DMS114 treated with DMSO at 0.1 percent for 48 hours (cell line): ENCODE measurements at regions not wholly inside any gene's neighbourhood (a gene's known extent, or its start where the extent isn't known, plus 50 kb on each side); places are given as distances from the start of the nearest gene placed in this dataset.

Source experiments
- DNase-seq: peaks from one replicate; lab custom pipeline; 2025; ENCODE audit not compliant: unreplicated experiment; lab: John Stamatoyannopoulos, UW

DNA sequence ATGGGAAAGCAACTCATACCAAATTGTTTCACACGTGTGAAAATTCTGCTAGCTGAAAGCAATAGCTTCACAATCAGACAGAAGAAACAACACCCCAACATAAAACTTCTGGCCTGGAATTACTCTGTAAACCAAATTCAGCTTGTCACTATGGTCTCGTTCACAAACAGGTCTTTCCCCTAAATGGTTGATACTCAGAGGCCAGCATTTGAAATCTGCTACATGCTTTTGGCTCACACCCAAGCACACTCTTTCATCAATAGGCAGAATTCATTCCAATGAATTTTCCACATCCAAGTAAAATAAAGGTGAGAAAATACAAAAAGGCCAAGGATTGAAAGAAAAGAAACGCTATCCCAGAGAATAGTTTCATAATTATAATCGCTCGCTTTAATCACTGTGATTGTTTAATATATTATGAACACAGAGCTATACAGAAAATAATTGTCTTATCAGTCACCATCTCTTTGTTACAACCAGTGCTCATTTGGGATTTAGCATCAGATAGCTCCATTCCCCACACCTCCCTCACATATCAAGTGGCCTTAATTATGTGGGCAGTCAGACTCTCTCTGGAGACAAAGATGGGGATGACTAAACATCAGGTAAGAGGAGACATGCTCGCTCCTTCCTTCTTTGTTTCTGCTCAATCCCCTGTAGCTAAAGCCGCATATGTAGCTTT is 503.8 kb upstream of the ARRDC4 start:
- DNase-seq = no peak

DNA sequence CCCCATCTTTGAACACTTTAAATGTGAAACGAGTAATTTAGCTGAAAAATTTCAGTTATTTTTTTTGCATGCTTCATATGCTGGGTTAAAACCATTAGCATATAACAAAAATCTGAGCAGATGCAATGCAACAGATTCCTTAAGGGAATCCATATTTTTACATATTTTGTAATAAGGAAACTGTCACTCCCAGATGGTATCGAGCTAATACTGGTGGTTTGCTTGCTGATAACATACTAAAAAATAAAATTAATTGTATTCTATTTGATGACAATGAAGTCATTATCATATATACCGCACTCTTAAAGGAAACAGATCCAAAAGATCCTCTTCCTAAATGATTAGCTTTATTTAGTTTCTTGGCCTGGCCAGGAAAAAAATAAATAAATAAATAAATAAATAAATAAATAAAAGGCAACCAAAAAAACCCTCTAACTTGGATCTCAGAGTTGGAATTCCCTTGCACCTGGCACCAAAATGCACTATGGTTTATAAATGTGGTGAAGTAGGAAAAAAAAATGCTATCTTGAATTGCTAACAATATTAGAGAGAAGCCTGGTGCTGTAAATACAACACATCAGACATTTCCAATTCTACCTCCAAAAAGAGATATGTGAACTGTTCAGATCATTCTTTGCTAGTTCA is 503.2 kb upstream of the ARRDC4 start:
- no peak for DNase-seq

DNA sequence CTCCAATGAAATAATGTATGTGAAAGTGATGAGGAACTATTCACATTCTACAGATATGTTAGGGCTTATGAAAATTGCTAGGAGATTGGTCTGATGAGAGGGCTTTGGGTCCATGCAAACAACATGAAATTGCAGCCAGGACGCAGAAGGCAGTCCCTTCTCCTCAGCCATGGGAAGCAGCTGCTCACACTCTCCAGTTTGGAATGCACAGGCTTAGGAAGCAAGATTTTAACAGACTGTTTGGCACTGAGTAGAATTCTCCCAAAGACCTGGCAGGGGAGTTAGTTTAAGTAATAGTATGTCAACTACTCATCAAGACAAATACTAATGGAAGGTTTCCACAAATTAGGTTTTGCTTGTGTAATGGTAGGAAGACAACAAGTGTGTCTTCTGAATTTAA is 500.7 kb upstream of the ARRDC4 start:
- DNase-seq = no peak

DNA sequence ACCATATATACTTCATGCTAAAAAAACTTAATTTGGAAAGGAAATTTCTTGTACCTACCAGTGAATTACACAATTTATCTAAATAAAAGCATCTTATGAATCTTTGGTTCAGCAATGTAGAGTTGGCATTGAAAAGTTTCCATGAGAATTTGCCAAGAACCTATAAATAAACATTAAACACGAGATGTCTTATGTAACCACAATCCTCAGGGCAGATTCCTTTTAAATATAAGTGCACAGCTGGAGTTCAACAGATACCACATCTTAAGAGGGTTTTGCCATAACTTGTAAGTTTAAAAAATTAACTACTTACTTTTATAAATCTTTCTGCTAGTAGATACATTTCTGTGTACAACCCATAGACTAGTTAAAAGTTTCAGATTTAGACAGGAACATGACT is 499.3 kb upstream of the ARRDC4 start:
- no peak for DNase-seq

DNA sequence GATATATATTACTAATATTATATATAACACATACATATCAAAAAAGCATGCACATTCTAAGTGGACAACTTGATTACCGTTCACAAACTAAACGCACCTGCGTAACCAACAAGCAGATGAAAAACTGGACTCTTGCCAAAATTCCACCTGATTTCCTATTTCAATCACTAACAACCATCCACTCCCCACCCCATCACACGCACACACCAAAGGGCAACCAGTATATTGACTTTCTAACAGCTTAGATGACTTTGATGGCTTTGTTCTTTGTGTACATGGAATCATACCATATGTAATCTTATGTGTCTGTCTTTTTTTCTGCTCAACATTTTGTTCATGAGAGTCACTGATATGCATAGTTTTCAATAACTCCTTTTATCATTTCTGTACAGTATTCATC is 496.8 kb upstream of the ARRDC4 start:
- no peak for DNase-seq

DNA sequence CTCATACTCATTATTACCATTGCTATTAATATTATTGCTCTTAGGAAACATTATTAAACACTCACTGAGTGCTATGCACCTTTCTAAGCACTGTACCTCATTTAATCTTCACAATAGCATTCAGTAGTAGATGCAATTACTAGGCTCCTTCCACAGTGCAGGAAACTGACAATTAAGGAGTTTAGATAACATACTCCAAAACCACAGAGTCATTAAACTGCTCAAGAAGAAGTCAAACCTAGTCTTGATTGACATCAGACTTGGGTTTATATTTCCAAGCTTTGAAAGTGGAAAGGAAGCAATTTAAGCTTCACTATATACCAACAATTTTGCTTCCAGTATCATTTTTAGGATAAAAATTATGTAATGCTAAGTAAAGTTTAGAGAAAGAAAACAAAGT is 490.1 kb upstream of the ARRDC4 start:
- no peak for DNase-seq

DNA sequence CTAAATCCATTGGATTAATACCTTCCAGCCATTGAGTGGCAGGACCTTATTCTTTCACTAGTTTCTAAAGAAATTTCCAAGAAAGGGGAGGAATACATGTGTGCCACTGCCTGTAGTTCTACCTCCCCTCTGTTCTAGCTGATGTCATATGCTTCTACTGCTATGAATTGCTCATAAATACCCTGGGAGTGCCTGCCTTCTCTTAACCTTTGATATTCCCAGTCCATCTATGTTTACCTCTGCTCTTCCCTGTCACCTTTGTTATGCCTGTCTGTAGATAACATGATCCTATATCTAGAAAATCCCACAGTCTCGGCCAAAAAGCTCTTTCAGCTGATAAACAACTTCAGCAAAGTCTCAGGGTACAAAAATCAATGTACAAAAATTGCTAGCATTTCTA is 486.9 kb upstream of the ARRDC4 start:
- no peak for DNase-seq

DNA sequence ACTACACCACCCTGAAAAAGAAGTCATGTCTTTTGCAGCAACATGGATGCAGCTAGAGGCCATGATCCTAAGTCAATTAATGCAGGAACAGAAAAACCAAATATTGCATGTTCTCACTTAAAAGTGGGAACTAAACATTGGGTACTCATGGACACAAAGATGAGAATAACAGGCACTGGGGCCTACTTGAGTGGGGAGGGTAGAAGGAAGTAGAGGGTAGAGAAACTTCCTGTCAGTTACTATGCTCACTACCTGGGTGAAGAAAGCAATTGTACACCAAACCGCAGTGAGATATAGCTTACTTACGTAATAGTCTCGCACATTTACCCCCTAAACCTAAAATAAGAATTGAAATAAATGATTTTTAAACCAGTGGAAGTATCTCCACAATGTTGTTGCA is 480.5 kb upstream of the ARRDC4 start:
- no peak for DNase-seq

DNA sequence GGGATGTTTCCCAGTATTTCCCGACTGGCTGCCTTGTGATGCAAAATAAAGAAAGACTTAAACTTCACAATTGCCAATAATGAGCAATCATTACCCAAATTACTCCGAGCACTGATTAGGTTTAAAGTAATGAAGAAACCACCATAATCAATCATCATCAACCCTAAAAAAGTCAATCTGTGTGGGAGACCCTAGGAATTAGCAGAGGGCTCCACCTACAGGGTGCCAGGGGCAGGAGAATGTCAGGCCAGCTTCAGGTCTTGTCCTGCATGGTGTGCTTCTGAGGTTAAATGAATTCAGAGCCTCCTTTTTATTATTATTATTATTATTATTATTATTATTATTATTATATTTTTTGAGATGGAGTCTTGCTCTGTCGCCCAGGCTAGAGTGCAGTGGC is 478.0 kb upstream of the ARRDC4 start:
- no peak for DNase-seq

DNA sequence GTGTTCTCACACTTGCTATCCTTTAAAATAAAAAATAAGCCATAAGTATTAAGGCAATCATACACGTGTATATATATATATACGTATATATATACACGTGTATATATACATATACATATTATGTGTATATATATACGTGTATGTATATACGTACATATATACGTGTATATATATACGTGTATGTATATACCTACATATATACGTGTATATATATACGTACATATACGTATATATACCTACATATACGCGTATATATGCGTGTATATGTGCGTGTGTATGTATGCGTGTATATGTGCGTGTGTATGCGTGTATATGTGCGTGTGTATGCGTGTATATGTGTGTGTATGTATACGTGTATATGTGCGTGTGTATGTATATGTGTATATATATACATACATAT is 477.3 kb upstream of the ARRDC4 start:
- no peak for DNase-seq

DNA sequence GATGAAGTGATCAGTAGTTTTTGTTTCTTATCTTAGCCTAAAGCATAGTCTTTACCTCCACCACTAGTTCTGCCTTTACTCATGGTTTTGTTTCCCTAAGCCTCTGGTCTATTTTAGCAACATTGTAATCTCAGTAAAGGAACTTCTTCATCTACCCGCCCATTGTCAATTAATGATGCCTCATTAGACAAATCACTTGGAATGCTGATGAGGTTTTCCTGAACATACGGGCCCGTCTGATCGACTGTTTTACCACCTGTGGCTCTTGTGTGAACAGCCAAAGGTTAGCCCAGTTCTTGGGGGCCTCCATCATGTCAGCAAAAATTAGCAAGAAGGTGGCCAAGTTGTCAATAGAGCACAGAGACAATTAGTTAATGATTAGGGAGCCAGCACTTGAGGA is 470.1 kb upstream of the ARRDC4 start:
- DNase-seq = no peak

DNA sequence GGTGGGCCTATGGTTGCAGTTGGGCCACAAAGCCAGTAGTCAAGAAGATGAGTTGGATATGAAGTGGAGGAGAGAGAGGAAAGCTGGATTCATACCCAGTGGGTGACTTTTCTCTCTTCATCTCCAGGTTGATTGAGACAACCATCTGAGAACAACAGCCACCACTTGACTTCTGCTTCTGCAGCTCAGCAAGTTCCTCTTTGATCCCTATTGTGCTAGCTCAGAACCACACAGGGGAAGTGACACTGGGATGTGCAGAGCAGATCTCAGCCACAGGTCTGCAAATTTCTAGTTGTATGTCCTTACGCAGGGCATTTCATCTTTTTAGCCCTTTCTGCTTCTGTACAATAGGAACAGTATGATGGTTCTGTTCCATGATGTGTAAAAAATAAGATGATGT is 459.2 kb upstream of the ARRDC4 start:
- no peak for DNase-seq

DNA sequence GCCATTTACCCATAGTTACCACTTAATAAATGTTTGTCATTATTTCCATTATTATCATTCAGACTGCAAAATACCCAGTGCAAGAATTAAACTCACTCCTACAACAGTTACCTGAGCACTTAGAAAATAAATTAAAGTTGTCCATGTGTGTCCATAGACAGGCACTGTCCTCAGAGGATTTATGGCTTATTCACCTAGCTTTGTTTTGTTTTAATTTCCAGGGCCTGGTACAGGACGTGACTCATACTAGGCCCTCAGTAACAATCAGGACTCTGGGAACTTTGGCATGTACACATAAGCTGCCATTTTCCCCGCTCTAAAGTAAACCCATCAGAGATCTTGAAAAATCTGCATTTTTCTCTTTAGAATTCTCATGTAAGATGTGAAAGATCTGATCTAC is 458.5 kb upstream of the ARRDC4 start:
- no peak for DNase-seq

DNA sequence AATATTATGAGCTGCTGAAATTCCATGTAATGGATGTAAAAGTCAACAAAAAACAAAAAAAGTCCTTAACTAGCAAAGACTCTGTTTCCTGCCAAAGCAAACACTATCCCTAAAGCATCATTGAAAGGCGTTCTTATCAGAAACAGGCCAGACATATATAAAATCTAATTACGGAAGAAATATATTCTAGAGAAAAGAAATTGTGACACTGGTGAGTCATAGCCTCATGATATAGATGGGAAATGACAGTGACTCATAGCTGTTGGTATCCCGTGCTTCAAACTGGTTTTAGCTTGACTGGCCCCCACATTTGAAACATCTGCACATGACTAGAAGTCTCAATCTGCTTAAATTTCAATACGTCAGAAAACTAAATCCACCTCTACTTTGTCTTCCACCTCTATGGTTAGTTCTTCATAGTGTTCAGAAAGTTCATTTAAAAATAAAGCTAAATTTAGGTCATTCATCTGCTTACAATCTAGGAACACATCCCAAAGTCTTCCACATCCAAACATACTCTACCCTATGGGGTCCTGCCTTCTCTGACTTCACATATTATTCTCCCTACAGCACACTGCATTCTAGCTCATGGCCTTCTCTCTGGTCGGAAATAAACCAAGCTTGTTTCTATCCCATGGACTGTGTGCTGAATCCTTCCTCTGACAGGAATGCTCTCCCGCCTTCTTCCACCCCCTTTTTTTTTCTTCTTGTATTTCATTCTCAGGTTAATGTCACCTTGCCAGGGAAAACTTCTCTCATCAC is 456.3 kb upstream of the ARRDC4 start:
- DNase-seq = no peak

DNA sequence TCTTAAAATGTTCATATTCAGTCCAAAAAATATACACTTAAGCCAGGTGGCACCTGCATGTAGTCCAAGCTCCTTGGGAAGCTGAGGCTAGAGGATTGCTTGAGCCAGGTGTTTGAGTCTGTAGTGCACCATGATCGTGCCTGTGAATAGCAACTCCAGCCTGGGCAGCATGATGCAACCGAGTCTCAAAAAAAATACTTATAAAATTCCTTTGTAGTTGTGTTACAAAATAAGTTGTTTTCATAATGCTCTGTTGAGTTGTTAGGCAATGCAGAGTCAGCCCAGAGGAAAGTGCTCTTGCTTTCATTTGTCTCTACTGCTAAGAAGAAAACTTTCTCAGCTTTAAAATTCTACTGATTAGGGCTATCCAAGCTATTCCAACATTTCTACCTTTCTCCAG is 442.8 kb upstream of the ARRDC4 start:
- DNase-seq = no peak

DNA sequence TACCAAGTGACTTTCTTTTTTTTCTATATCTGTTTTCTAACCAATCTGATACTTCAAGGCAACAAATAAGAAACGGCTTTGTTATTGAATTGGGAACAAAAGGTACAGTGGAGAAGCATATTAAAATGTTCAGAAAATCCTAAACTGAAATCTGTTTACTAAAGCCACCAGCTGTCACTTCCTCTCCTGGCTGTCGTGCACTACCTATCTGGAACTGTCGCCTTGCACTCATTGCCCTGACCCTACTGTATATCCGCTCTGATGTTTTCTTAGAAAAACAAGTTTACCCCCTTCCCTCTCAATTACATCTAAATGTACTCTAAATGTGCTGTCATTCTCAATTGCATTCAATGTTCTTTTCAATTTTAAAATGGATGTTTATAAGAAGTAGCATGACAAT is 439.8 kb upstream of the ARRDC4 start:
- DNase-seq = no peak

DNA sequence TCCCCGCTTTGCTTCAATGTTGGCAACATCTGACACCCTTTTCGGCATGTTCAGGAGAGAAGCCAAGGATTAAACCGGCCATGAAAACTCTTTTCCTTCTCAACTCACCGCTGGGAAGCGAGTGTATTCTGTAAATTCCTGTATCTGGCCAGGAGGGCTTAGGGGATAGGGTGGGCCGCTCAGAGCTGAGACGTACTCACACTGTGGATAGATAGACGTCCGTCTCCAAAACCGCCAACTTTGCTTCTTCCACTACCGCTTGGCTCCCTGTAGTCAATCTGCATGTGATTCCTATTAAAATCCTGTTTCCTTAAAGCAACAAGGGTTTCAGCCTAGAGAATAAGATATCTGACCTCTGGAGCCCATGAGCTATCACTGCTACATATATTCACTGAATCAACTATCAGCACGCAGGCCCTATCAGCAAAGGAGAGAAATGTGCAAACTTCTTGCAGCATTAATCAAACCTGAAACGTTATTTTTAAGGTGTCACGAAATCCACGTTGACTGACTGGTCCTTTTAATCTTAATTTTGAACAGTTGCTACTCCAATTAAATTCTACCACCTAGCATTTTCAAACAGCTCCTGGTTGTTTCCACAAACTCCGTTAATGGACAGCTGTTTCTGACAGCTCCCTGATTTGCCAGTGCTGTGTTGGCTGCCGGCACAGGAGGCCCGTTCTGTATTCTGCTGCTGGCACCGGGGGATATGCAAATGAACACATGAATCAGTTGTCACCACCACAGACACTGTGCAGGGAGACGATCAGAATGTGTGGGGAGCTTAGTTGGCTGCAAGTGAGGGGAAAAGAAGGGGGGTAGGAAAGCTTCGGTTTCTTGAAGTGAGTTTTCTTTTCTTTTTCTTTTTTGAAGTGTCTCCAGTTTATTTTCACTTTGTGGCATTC is 438.9 kb upstream of the ARRDC4 start:
- no peak for DNase-seq

DNA sequence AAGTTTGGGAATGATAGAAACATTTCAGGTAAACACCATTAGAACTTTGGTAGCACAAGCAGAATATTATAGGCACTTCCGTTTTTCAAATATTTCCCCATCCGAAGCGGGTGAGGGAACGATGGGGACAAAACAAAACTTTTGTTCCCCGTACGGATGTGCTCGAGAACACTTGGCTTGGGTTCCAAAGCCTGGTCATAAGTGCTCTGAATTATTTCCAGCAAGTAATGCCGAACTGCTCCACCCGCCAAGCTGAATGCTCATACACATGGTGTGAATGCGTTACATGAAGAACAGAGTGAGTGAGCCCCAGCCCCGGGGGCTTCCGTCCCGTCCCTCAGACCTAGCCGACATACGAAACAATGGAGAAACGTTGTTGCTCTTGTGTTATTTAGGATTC is 438.2 kb upstream of the ARRDC4 start:
- no peak for DNase-seq

DNA sequence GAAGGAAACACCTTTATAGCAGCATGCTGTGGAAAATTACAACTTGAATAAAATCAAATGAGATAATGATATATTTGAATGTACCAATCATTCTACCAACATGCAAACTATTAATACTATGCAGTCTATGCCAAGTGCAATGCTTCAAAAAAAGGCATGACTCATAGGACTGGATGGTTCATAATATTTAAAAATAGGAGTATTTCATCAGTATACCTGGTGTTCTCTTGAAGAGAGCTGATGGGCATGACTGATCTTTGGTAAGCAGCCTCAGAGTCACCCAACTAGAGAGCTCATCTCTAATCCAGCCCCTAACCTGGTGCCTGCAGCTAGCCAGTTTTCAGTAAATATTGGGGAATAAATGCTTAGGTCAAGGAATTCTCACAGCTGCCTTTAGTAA is 434.7 kb upstream of the ARRDC4 start:
- no peak for DNase-seq

DNA sequence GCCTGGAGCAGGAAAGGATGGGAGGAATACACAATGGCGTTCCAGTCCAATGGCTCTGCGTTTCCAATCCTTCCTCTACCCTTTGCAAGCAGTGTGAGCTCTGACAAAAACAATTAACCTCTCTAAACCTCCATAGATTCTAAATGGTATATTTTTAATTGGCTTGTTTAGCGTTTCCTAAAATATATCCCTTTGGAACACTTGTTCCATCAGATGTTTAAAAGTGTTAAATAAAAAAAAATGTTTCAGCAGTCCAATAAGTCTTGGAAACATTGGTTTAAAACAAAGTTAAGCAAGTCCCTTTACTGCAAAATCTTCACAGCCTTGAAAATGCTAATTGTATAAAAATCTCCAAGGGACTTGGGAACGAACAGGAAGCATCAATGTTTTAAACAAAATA is 432.3 kb upstream of the ARRDC4 start:
- no peak for DNase-seq

DNA sequence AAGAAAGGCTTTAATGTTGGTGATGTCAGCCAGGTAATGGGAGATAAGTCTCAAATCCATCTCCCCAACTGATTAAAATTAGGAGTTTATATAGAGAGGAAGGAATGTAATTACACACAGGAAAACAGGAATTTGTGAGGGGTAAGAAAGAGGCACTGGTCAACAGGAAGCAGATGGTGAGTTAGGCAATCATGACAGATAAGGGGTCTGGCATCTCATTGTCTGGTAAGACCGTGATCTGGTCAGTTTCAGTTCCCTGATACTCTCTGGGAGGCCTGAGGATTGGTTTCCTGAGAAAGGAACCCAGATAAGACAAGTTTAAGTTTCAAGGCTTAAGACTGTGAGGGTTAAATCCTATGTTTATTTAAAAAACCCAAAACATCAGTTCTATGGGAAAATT is 414.7 kb upstream of the ARRDC4 start:
- DNase-seq = no peak
